ENCODE measurements at regions not wholly inside any gene's neighbourhood (a gene's known extent, or its start where the extent isn't known, plus 50 kb on each side); places are given as distances from the start of the nearest gene placed in this dataset.

DNA sequence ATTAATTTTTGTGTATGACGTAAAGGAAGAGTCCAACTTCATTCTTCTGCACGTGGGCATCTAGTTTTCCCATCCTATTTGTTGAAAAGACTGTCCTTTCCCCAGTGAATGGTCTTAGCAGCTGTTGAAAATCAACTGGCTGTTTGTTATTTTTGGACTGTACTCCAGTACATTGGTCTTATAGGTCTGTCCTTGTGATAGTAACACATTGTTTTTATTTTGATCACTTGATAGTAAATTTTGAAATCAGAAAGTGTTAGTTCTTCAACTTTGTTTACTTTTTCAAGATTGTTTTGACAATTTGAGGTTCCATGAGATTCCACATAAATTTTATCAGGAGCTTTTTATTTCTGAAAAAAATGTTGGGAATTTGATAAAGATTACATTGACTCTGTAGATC lies 280.2 kb upstream of the FOXQ1 start:
- Histone ChIP-seq H3K27me3 (ENCODE audit: control insufficient read depth in 5 of 5, insufficient read depth in 4 of 5, low read length in 5 of 5) (peaks cover 0 to 7% (median 4%) of the 10 kb centered on the region in 5 donors), H3K4me3 (ENCODE audit: low read depth in 1 of 5, low read length in 5 of 5) (no peak overlapping the region), H3K9me3 (ENCODE audit: control insufficient read depth in 5 of 5, low read length in 5 of 5) (peaks cover 0 to 6% (median 0%) of the 10 kb centered on the region in 5 donors), H3K4me1 (ENCODE audit: control insufficient read depth in 5 of 5, insufficient read depth in 5 of 5, low read length in 5 of 5) (no peaks in the 10 kb centered on the region), H3K27ac (ENCODE audit: low read depth, low read length) (no peak overlapping the region), H3K36me3 (ENCODE audit: control insufficient read depth in 5 of 5, insufficient read depth in 5 of 5, low read length in 5 of 5) (no peaks in the 10 kb centered on the region), H3K9ac (ENCODE audit: low read length in 5 of 5) (no peak overlapping the region)

DNA sequence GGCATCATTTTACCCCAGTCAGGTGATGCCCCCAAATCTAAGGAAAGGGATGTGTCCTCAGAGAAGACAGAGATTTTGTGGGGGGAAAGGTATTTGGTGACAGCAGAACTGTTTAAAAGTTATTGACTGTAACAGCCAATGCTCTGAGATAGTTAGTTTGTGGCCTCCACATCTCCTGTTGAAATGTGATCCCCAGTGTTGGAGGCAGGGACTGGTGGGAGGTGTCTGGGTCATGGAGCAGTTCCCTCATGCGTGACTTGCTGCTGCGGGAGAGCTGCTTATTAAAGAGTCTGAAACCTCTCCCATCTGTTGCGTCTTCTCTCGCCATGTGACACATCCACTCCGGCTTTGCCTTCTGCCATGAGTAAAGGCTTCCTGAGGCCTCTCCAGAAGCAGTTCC lies 282.8 kb upstream of the FOXQ1 start:
- peaks cover 0 to 6% (median 0%) of the 10 kb centered on the region in 5 donors for H3K9me3 ChIP-seq (ENCODE audit: control insufficient read depth in 5 of 5, low read length in 5 of 5)

DNA sequence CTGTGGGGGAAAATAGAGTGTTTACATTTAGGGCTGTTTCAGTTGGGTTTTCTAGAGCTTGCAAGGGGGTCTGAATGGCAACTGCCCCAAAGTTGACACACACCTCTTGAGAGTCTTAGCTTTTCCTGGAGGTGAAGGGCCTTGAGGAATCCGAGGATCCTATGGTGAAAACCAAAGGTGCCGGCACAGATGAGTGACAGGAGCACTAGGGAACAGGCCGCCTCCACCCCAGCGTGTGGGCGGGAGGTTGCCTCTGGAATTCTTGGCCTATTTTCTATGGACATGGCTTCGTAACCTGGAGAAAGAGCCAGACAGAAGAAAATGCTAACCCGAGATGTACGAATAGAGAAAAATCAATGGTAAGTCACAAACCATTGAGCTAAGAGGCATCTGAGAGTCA lies 283.2 kb upstream of the FOXQ1 start:
- no peak overlapping the region for H3K4me3 ChIP-seq (ENCODE audit: low read depth in 1 of 5, low read length in 5 of 5)
- H3K9me3 ChIP-seq (ENCODE audit: control insufficient read depth in 5 of 5, low read length in 5 of 5) = peaks cover 0 to 6% (median 0%) of the 10 kb centered on the region in 5 donors
- H3K36me3 ChIP-seq (ENCODE audit: control insufficient read depth in 5 of 5, insufficient read depth in 5 of 5, low read length in 5 of 5) = no peaks in the 10 kb centered on the region
- H3K27me3 ChIP-seq (ENCODE audit: control insufficient read depth in 5 of 5, insufficient read depth in 4 of 5, low read length in 5 of 5) = peaks cover 0 to 9% (median 5%) of the 10 kb centered on the region in 5 donors
- no peaks in the 10 kb centered on the region for H3K4me1 ChIP-seq (ENCODE audit: control insufficient read depth in 5 of 5, insufficient read depth in 5 of 5, low read length in 5 of 5)
- H3K27ac ChIP-seq (ENCODE audit: low read depth, low read length) = no peak overlapping the region
- H3K9ac ChIP-seq (ENCODE audit: low read length in 5 of 5) = no peak overlapping the region

More for the DNA sequence above, 282.8 kb upstream of the FOXQ1 start:
- Histone ChIP-seq H3K4me3 (ENCODE audit: low read depth in 1 of 5, low read length in 5 of 5) (no peak overlapping the region), H3K9ac (ENCODE audit: low read length in 5 of 5) (no peak overlapping the region), H3K36me3 (ENCODE audit: control insufficient read depth in 5 of 5, insufficient read depth in 5 of 5, low read length in 5 of 5) (no peaks in the 10 kb centered on the region), H3K27ac (ENCODE audit: low read depth, low read length) (no peak overlapping the region), H3K4me1 (ENCODE audit: control insufficient read depth in 5 of 5, insufficient read depth in 5 of 5, low read length in 5 of 5) (no peaks in the 10 kb centered on the region), H3K27me3 (ENCODE audit: control insufficient read depth in 5 of 5, insufficient read depth in 4 of 5, low read length in 5 of 5) (peaks cover 0 to 6% (median 3%) of the 10 kb centered on the region in 5 donors)

DNA sequence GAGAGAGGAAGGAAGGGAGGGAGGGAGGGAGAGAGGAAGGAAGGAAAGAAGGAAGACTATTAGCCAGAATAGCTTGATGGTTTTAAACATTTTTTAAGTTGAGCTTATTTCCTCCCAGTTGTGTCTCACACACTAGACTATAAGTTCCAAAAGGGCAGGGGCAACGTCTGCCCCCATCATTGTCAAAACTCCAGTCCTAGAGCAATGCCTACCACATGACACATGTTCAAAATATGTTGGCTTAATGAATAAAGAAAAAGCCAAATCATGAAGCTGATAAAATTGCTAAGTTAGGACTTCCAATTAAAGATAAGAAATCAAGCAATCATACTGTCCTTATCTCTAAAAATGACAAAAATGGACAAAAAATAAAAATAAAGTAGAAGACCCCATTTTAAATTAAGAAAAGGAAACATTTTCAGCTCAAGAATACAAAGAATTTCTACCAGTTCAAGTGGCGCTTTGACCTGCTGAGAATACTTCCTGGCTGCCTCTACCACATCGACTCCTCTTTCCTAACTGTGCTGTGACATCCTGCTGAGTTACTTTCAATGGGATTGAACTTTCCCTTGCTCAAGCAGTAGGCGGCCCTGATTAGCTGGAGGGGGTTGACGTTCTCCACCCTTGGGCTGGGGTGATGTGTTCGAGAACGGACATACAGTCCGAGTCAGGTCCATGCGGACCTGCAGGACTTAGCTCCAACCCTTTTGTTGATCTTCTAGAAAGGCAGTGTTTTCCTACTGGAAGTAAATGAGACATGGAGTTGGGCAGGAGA lies 283.9 kb upstream of the FOXQ1 start:
- H3K9ac ChIP-seq (ENCODE audit: low read length in 5 of 5) = no peak overlapping the region
- H3K36me3 ChIP-seq (ENCODE audit: control insufficient read depth in 5 of 5, insufficient read depth in 5 of 5, low read length in 5 of 5) = no peaks in the 10 kb centered on the region
- H3K4me1 ChIP-seq (ENCODE audit: control insufficient read depth in 5 of 5, insufficient read depth in 5 of 5, low read length in 5 of 5) = no peaks in the 10 kb centered on the region
- no peak overlapping the region for H3K27ac ChIP-seq (ENCODE audit: low read depth, low read length)
- peaks cover 0 to 11% (median 5%) of the 10 kb centered on the region in 5 donors for H3K27me3 ChIP-seq (ENCODE audit: control insufficient read depth in 5 of 5, insufficient read depth in 4 of 5, low read length in 5 of 5)
- no peak overlapping the region for H3K4me3 ChIP-seq (ENCODE audit: low read depth in 1 of 5, low read length in 5 of 5)
- H3K9me3 ChIP-seq (ENCODE audit: control insufficient read depth in 5 of 5, low read length in 5 of 5) = peaks cover 0 to 6% (median 0%) of the 10 kb centered on the region in 5 donors

DNA sequence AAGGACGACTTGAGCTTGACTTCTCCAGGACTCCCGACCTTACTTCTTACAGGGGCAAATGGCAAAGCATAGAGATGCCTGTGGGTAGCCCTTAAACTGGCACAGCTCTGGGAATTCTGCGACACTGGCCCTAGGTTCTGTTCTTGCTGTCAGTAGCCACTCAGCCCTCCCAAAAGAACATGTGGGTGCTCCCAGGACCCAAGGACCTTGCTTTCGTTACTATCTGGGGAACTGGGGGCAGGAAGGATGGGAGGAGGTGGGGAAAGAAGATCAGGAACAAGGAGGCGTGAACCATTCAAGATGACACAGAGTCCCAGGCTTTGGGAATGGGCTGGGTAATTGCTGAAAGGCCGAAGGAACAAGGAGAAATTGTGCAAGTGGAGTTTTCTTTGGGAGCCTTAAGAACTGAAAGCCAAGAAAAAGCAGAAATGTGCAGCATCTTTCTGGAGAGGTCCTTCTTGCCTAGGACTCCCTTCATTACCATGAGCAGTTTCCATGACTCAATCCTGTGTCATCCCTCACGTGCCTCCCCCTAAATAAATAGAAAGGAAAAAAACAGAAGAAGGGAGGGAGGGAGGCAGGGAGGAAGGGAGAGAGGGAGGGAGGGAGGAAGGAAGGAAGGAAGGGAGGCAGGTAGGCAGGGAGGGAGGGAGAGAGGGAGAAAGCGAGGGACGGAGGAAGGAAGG lies 284.6 kb upstream of the FOXQ1 start:
- Histone ChIP-seq H3K9ac (ENCODE audit: low read length in 5 of 5) (no peak overlapping the region), H3K27me3 (ENCODE audit: control insufficient read depth in 5 of 5, insufficient read depth in 4 of 5, low read length in 5 of 5) (peaks cover 0 to 11% (median 5%) of the 10 kb centered on the region in 5 donors), H3K9me3 (ENCODE audit: control insufficient read depth in 5 of 5, low read length in 5 of 5) (peaks cover 0 to 6% (median 0%) of the 10 kb centered on the region in 5 donors), H3K4me3 (ENCODE audit: low read depth in 1 of 5, low read length in 5 of 5) (no peak overlapping the region), H3K36me3 (ENCODE audit: control insufficient read depth in 5 of 5, insufficient read depth in 5 of 5, low read length in 5 of 5) (no peaks in the 10 kb centered on the region), H3K27ac (ENCODE audit: low read depth, low read length) (no peak overlapping the region), H3K4me1 (ENCODE audit: control insufficient read depth in 5 of 5, insufficient read depth in 5 of 5, low read length in 5 of 5) (no peaks in the 10 kb centered on the region)

DNA sequence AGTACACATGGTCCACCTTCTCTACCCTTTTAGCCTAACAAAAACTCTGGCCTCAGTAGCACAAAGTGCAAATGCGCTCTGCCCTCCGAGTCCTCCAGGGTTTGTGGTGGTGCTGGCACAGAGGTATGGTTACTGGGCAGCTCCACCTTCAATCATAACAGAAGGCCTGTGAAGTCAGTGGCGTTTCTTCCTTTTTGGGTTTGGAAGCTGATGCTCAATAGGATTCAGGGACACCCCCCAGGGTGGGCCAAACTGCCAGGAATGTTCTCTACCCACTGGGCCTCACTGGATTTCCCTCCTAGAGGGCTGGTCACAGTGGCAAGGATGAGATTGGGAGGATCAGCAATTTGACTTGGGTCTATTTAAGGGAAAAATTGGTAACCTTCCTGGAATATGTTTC lies 286.1 kb upstream of the FOXQ1 start:
- no peak overlapping the region for H3K4me3 ChIP-seq (ENCODE audit: low read depth in 1 of 5, low read length in 5 of 5)
- no peaks in the 10 kb centered on the region for H3K36me3 ChIP-seq (ENCODE audit: control insufficient read depth in 5 of 5, insufficient read depth in 5 of 5, low read length in 5 of 5)
- no peaks in the 10 kb centered on the region for H3K4me1 ChIP-seq (ENCODE audit: control insufficient read depth in 5 of 5, insufficient read depth in 5 of 5, low read length in 5 of 5)
- H3K27me3 ChIP-seq (ENCODE audit: control insufficient read depth in 5 of 5, insufficient read depth in 4 of 5, low read length in 5 of 5) = peaks cover 0 to 11% (median 5%) of the 10 kb centered on the region in 5 donors
- H3K9me3 ChIP-seq (ENCODE audit: control insufficient read depth in 5 of 5, low read length in 5 of 5) = peaks cover 0 to 9% (median 0%) of the 10 kb centered on the region in 5 donors
- no peak overlapping the region for H3K9ac ChIP-seq (ENCODE audit: low read length in 5 of 5)
- no peak overlapping the region for H3K27ac ChIP-seq (ENCODE audit: low read depth, low read length)

DNA sequence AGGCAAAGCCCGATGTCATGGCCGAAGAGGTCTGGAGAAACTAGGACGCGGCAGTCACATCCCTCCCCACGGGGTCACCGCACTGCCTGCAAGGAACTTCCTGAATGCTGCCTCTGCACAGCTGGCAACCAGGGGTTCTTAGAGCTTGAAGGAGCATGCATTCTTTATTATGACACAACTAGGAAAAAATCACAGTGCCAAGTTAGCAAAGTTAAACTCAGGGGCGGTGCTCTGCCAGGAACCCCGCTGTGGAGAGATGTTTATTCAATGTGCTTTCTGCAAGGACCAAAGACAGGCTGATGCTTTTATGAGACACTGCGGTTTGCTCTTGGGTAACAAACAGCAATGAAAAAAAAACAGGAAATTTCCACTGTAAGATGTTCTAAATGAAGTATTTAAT lies 287.3 kb upstream of the FOXQ1 start:
- H3K27ac ChIP-seq (ENCODE audit: low read depth, low read length) = no peak overlapping the region
- no peak overlapping the region for H3K9ac ChIP-seq (ENCODE audit: low read length in 5 of 5)
- H3K36me3 ChIP-seq (ENCODE audit: control insufficient read depth in 5 of 5, insufficient read depth in 5 of 5, low read length in 5 of 5) = no peaks in the 10 kb centered on the region
- no peaks in the 10 kb centered on the region for H3K4me1 ChIP-seq (ENCODE audit: control insufficient read depth in 5 of 5, insufficient read depth in 5 of 5, low read length in 5 of 5)
- no peak overlapping the region for H3K4me3 ChIP-seq (ENCODE audit: low read depth in 1 of 5, low read length in 5 of 5)
- H3K9me3 ChIP-seq (ENCODE audit: control insufficient read depth in 5 of 5, low read length in 5 of 5) = peaks cover 0 to 9% (median 0%) of the 10 kb centered on the region in 5 donors
- peaks cover 0 to 11% (median 9%) of the 10 kb centered on the region in 5 donors for H3K27me3 ChIP-seq (ENCODE audit: control insufficient read depth in 5 of 5, insufficient read depth in 4 of 5, low read length in 5 of 5)

DNA sequence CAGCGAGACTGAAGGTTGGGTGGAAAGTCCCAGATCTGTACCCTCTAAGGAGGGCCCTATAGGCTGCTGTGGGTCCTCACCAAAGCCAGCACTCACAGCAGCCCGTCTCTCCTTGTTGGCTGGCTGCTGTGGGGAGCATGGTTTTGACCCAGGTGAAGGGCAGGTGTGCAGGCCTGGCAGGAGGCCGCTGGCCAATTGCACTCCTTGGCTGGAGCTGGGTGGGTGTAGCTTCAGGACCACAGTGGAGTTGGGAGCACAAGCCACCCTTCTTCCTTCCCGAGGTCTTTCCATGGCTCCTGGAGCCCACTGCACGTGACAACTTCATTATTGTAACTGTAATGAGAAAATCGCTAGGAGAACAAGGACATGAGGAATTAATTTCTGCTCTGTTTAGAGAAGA lies 287.7 kb upstream of the FOXQ1 start:
- Histone ChIP-seq H3K4me3 (ENCODE audit: low read depth in 1 of 5, low read length in 5 of 5) (no peak overlapping the region), H3K27ac (ENCODE audit: low read depth, low read length) (no peak overlapping the region), H3K9me3 (ENCODE audit: control insufficient read depth in 5 of 5, low read length in 5 of 5) (peaks cover 0 to 5% (median 0%) of the 10 kb centered on the region in 5 donors), H3K36me3 (ENCODE audit: control insufficient read depth in 5 of 5, insufficient read depth in 5 of 5, low read length in 5 of 5) (no peaks in the 10 kb centered on the region), H3K27me3 (ENCODE audit: control insufficient read depth in 5 of 5, insufficient read depth in 4 of 5, low read length in 5 of 5) (peaks cover 0 to 11% (median 9%) of the 10 kb centered on the region in 5 donors), H3K9ac (ENCODE audit: low read length in 5 of 5) (no peak overlapping the region), H3K4me1 (ENCODE audit: control insufficient read depth in 5 of 5, insufficient read depth in 5 of 5, low read length in 5 of 5) (no peaks in the 10 kb centered on the region)

DNA sequence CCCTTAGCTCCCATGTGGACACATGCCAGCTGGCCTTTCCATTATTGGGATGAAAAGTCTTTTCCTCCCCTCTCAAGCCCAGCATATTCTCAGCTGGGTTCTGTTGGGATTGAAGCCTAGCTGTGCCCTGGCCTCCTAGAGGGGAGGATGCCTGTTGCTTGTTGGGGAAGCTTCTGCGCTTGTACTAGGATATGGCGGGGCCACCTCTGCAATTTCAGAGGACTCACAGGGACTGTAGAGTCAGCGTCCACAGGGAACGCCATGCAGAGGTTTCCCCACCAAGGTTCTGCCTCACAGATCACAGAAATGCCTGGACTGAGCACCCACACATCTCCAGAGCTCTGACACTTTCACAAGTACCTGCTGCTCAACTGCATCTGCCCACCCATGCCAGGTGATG lies 288.7 kb upstream of the FOXQ1 start:
- Histone ChIP-seq H3K4me3 (ENCODE audit: low read depth in 1 of 5, low read length in 5 of 5) (no peak overlapping the region), H3K36me3 (ENCODE audit: control insufficient read depth in 5 of 5, insufficient read depth in 5 of 5, low read length in 5 of 5) (no peaks in the 10 kb centered on the region), H3K9me3 (ENCODE audit: control insufficient read depth in 5 of 5, low read length in 5 of 5) (peaks cover 0 to 4% (median 0%) of the 10 kb centered on the region in 5 donors), H3K27me3 (ENCODE audit: control insufficient read depth in 5 of 5, insufficient read depth in 4 of 5, low read length in 5 of 5) (peaks cover 0 to 11% (median 9%) of the 10 kb centered on the region in 5 donors), H3K9ac (ENCODE audit: low read length in 5 of 5) (no peak overlapping the region), H3K27ac (ENCODE audit: low read depth, low read length) (no peak overlapping the region), H3K4me1 (ENCODE audit: control insufficient read depth in 5 of 5, insufficient read depth in 5 of 5, low read length in 5 of 5) (no peaks in the 10 kb centered on the region)

DNA sequence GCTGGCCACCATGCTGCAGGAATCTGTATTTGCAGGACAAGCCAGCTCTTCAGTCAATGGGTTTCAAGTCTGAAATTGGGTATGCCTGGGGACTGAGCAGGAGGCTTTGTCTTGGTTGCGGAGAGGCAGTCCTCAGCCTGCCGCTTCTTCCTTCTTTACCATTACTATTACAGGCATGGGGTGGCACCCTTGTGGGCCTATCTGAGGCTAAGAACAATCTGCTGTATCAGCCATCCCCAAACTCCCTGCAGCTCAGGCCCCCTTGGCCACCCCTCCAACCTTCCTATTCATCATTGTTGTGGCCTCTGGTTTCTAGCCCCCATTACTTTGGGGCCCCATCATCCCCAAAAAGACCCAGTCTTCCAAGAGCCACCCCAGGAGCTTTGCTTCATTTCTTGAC lies 289.2 kb upstream of the FOXQ1 start:
- peaks cover 0 to 11% (median 9%) of the 10 kb centered on the region in 5 donors for H3K27me3 ChIP-seq (ENCODE audit: control insufficient read depth in 5 of 5, insufficient read depth in 4 of 5, low read length in 5 of 5)

More for the DNA sequence above, 289.2 kb upstream of the FOXQ1 start:
- Histone ChIP-seq H3K27ac (ENCODE audit: low read depth, low read length) (no peak overlapping the region), H3K9me3 (ENCODE audit: control insufficient read depth in 5 of 5, low read length in 5 of 5) (peaks cover 0 to 4% (median 0%) of the 10 kb centered on the region in 5 donors), H3K4me3 (ENCODE audit: low read depth in 1 of 5, low read length in 5 of 5) (no peak overlapping the region), H3K9ac (ENCODE audit: low read length in 5 of 5) (no peak overlapping the region), H3K36me3 (ENCODE audit: control insufficient read depth in 5 of 5, insufficient read depth in 5 of 5, low read length in 5 of 5) (no peaks in the 10 kb centered on the region), H3K4me1 (ENCODE audit: control insufficient read depth in 5 of 5, insufficient read depth in 5 of 5, low read length in 5 of 5) (no peaks in the 10 kb centered on the region)
